ENCODE measurements at regions not wholly inside any gene's neighbourhood (a gene's known extent, or its start where the extent isn't known, plus 50 kb on each side); places are given as distances from the start of the nearest gene placed in this dataset.
"Not testable (repeated sequence)": the region's sequence is repeated elsewhere in the genome, so short reads cannot be mapped to it uniquely, and the experiment has no call there.

DNA sequence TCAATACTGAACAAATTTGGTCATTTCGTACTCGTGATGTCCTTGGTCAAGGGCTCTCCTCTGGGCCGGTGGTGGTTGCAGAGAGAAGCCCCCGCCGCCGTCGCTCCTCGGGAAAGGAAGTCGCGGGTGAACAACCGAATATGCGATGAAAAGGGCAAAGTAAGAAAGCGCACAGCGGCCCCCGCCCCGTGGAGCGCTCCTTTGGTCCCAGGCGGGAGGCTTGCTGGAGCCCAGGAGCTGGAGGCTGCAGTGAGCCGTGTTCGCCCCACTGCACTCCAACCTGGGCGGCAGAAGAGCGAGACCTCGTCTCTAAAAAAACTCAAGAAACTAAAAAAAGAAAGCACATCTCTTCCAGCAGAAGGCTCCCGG lies 108.4 kb upstream of the LARP1 start:
- peaks cover 15% of the 10 kb centered on the region for H3K4me1 Mint-ChIP-seq (ENCODE audit: low read depth)
- peak overlapping the region; percentile 68 for H3K4me3 Mint-ChIP-seq
- H3K27me3 Mint-ChIP-seq (ENCODE audit: low read depth) = peaks cover 19% of the 10 kb centered on the region
- DNase-seq (no peak), ATAC-seq (peak; percentile 32 to 49)
- H3K36me3 Mint-ChIP-seq (ENCODE audit: insufficient read depth) = peaks cover 4% of the 10 kb centered on the region
- H3K9me3 Mint-ChIP-seq = peaks cover 14% of the 10 kb centered on the region

DNA sequence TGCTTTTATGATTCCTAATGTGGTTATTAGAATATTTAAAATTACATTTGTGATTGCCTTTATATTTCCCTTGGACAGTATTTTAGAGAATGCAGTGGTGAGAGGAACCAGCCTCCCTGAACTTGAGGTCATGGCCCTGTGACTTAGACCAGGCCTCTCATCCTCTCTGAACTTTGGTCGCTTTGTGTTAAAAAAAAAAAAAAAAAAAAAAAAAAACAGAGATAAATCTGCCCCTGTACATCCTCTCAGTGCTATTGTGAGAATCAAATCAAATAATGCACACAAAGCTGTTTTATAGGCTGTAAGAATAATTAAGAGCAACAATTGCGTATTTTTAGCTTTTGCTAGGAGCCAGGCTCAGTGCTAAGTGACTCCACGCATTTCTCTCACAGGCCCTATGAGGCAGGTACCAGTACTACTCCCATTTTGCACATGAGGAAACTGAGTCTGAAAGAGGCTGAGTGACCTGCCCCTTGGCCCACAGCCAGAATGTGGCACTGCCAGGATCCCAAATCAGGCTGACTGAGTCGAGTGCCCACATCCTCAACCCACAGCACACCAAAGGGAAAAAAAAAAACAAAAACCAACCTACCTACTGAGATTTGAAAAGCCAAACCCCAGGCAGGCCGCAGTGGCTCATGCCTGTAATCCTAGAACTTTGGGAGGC lies 110.3 kb upstream of the LARP1 start:
- DNase-seq (no peak), ATAC-seq (no peak)
- H3K27me3 Mint-ChIP-seq (ENCODE audit: low read depth) = peaks cover 19% of the 10 kb centered on the region
- H3K9me3 Mint-ChIP-seq = peaks cover 14% of the 10 kb centered on the region
- H3K4me1 Mint-ChIP-seq (ENCODE audit: low read depth) = peaks cover 15% of the 10 kb centered on the region
- no peak overlapping the region for H3K4me3 Mint-ChIP-seq
- peaks cover 4% of the 10 kb centered on the region for H3K36me3 Mint-ChIP-seq (ENCODE audit: insufficient read depth)

DNA sequence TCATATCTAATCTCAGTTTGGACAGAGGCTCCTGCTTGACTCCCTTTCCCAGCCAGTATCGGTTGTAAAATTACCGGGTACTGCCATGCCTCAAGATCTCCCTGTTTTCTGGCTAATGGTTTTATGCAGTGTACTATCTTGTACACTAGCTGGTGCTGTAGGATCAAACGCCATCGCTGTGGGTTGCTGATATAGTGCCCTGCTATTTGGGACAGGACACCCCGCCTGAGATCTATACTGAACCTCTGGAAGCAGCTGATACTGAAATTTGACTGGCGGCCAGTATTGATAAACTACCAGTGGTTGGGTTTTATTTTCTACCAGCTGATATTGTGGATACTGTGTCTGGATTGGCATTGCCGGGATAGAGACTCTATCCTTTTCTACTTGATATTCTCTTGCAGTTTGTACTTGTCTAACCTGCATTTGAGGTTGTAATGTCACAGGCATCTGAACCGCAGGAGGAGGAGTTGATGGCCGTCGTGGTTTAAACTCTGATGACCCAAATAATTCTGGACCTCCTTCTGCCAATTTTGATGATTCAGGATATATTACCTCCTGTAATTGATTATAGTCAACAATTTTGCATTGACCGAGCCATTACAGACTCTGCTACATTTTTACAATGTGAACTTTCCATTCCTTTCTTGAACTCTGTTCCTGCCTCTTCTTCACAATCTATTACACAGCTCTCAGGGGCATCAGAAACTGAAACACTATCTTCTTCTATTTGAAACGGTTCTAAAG lies 112.5 kb upstream of the LARP1 start:
- no peak for ATAC-seq
- peaks cover 14% of the 10 kb centered on the region for H3K9me3 Mint-ChIP-seq

DNA sequence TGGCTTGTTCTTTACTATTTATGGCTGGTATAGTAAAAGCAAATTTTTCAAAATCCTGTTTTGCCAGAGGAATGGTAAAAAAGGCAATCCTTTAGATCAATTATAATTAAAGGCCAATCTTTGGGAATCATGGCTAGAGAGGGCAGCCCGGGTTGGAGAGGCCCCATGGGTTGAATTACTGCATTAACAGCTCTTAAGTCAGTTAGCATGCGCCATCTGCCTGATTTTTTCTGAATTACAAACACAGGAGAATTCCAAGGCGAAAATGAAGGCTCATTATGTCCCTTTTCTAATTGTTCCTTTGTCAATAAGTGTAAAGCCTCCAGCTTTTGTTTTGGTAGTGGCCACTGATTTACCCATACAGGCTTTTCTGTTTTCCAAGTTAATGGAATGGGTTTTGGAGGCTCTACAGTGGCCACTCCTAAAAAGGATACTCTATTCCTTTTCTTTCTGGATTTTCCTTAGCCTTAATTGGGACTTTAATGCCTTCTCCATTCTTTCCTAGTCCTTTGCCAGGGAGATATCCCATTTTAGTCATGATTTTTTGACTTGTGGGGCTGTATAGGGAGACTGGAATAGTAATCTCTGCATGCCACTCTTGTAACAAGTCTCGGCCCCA lies 114.9 kb upstream of the LARP1 start:
- not testable (repeated sequence) for H3K27me3 Mint-ChIP-seq (ENCODE audit: low read depth); DNase-seq; ATAC-seq; H3K4me3 Mint-ChIP-seq; H3K4me1 Mint-ChIP-seq (ENCODE audit: low read depth); H3K36me3 Mint-ChIP-seq (ENCODE audit: insufficient read depth)
- peaks cover 14% of the 10 kb centered on the region for H3K9me3 Mint-ChIP-seq

More for the DNA sequence above, 112.5 kb upstream of the LARP1 start:
- peaks cover 12% of the 10 kb centered on the region for H3K4me1 Mint-ChIP-seq (ENCODE audit: low read depth)
- H3K4me3 Mint-ChIP-seq = no peak overlapping the region
- no peak for DNase-seq
- H3K27me3 Mint-ChIP-seq (ENCODE audit: low read depth) = peaks cover 14% of the 10 kb centered on the region
- H3K36me3 Mint-ChIP-seq (ENCODE audit: insufficient read depth) = peaks cover 4% of the 10 kb centered on the region

DNA sequence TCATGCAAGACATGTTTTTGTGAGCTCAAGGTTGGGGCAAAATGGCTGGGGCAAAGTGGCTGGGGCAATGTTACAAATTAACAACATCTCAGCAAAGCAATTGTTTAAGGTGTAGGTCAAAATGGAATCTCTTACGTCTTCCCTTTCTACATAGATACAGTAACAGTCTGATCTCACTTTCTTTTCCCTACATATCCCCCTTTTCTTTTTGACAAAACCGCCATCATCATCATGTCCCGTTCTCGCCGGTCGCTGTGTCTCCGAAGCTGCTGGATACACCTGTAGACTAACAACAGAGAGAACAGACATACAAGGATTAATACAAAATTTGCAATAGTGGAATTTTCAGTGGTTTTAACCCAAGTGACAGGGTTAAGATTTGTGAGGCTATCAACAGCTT lies 118.4 kb upstream of the LARP1 start:
- not testable (repeated sequence) for DNase-seq; H3K9me3 Mint-ChIP-seq; ATAC-seq; H3K4me3 Mint-ChIP-seq; H3K4me1 Mint-ChIP-seq (ENCODE audit: low read depth); H3K36me3 Mint-ChIP-seq (ENCODE audit: insufficient read depth); H3K27me3 Mint-ChIP-seq (ENCODE audit: low read depth)

DNA sequence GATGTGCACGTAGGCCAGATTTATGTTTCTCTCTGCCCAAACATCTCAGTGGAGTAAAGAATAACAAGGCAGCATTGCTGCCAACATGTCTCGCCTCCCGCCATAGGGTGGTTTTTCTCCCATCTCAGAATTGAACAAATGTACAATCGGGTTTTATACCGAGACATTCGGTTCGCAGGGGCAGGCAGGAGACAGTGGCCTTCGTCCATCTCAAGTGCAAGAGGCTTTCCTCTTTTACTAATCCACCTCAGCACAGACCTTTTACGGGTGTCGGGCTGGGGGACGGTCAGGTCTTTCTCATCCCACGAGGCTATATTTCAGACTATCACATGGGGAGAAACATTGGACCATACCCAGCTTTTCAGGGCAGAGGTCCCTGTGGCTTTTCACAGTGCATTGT lies 118.9 kb upstream of the LARP1 start:
- H3K36me3 Mint-ChIP-seq (ENCODE audit: insufficient read depth); DNase-seq; H3K9me3 Mint-ChIP-seq; ATAC-seq; H3K4me3 Mint-ChIP-seq; H3K27me3 Mint-ChIP-seq (ENCODE audit: low read depth); H3K4me1 Mint-ChIP-seq (ENCODE audit: low read depth): not testable (repeated sequence)

DNA sequence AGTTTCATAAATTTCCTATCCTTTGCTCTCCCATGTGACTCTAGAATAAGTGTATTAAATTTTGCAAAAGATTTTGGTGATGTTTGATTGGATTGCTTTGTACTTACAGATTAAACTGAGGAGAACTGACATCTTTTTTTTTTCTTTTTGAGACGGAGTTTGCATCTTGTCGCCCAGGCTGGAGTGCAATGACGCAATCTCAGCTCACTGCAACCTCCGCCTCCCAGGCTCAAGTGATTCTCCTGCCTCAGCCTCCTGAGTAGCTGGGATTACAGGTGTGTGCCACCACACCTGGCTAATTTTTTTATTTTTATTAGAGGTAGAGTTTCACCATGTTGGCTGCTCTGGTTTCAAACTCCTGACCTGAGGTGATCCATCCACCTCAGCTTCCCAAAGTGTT lies 121.4 kb upstream of the LARP1 start:
- not testable (repeated sequence) for H3K36me3 Mint-ChIP-seq (ENCODE audit: insufficient read depth)

DNA sequence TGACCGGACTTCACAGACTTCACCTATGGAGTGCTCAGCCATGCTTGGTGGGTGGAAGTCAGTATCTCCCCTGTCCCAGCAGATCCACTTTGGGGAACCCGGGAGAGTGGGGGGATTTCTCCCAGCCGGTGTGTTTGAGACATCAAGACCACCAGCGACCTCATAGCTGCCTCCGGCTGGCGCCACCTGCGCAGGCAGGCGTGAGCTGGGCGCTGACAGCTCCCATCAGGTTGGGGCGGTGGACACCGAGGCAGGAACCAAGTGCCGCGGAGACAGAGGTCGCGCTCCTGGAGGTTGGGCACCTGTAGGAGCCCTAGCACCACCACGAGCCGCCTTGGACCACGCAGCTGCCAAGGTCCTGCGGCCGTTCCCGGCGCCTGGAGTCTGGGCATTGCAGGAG lies 124.0 kb upstream of the LARP1 start:
- Mint-ChIP-seq H3K27me3 (ENCODE audit: low read depth) (peaks cover 2% of the 10 kb centered on the region), H3K4me1 (ENCODE audit: low read depth) (no peaks in the 10 kb centered on the region), H3K36me3 (ENCODE audit: insufficient read depth) (no peaks in the 10 kb centered on the region), H3K9me3 (no peaks in the 10 kb centered on the region), H3K4me3 (no peak overlapping the region)
- ATAC-seq (no peak), DNase-seq (no peak)

More for the DNA sequence above, 121.4 kb upstream of the LARP1 start:
- H3K4me3 Mint-ChIP-seq; ATAC-seq; DNase-seq; H3K4me1 Mint-ChIP-seq (ENCODE audit: low read depth); H3K27me3 Mint-ChIP-seq (ENCODE audit: low read depth); H3K9me3 Mint-ChIP-seq: not testable (repeated sequence)

DNA sequence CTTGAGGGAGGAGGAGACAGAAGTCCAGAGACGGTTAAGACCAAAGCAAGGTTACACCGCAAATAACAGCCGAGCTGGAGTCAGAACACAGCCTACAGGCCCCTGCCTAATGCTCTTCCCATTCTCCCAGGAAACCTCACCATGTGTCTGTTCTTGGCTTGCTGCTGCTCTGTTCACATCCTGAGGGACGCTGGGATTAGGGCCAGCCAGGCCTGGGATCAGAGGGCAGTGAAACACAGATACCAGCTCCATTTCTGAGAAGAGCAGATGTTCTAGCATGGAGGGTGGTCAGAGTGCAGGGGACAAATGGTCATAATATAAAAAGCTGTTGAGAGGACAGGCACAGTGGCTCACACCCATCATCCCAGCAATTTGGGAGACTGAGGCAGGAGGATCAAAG lies 124.8 kb upstream of the LARP1 start:
- Mint-ChIP-seq H3K9me3 (no peaks in the 10 kb centered on the region), H3K27me3 (ENCODE audit: low read depth) (no peaks in the 10 kb centered on the region), H3K4me3 (no peak overlapping the region), H3K4me1 (ENCODE audit: low read depth) (no peaks in the 10 kb centered on the region), H3K36me3 (ENCODE audit: insufficient read depth) (no peaks in the 10 kb centered on the region)
- ATAC-seq (no peak), DNase-seq (no peak)

DNA sequence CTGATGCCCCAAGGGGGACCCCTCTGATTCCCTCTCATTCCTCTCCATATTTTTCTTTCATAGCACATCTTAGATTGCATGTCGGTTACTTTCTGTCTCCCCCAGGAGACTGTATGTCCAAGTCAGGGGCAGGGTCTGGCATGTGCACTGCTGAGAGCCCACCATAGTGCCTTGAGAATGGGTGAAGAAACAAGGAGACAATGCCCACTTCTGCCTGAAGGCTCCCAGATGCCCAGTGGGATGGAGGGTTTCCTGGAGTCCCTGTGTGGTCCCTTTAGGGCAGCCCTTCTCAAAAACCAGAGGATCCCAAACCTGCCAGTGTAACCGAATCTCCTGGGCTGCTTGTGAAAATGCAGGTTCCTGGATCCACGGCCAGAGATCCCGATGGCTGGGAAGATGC lies 126.5 kb upstream of the LARP1 start:
- Mint-ChIP-seq H3K4me1 (ENCODE audit: low read depth) (no peaks in the 10 kb centered on the region), H3K9me3 (no peaks in the 10 kb centered on the region), H3K27me3 (ENCODE audit: low read depth) (no peaks in the 10 kb centered on the region), H3K4me3 (no peak overlapping the region), H3K36me3 (ENCODE audit: insufficient read depth) (no peaks in the 10 kb centered on the region)
- ATAC-seq (no peak), DNase-seq (no peak)

DNA sequence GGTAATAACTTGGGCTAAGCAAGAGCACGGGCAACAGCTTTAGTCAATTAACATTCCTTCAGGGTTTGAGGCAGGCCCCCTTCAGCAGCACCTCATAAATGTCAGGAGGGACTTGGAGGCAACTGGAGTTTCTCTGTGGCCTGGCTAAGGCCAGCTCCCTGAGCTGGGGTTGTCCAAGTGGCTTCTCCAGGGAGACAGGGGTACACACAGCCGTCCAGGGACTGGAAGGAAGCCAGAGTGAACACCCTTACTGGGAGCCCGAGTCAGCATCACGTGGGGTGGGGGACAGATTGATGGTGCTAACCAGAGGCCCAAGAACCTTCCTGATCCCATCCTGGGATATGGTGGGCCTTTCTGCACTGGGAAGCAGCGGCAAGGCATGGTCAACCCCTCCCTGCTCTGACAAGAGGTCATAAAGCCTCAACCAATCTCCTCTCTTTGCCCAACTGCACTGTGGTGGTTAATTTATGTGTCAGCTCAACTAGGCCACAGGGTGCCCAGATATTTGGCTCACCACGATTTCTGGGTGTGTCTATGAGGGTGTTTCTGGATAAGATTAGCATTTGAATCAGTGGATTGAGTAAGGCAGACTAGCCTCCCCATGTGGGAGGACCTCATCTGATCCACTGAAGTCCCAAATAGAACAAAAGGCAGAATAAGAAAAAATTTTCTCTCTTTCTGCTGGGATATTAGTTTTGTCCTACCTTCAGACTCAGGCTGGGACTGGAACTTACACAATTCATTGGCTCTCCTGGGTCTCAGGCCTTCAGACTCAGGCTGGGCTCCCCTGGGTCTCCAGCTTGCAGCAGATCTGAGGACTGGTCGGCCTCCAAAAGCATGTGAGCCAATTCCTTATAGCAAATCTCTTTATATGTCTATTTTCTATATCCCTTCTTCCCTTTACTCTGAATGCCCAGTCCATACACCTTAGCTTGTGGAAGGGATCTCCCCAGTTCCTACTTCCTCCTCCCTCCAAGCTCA lies 127.2 kb upstream of the LARP1 start:
- no peak for ATAC-seq
- peaks cover 2% of the 10 kb centered on the region for H3K27me3 Mint-ChIP-seq (ENCODE audit: low read depth)
- no peak overlapping the region for H3K4me3 Mint-ChIP-seq
- H3K4me1 Mint-ChIP-seq (ENCODE audit: low read depth) = no peaks in the 10 kb centered on the region
- no peak for DNase-seq
- no peaks in the 10 kb centered on the region for H3K36me3 Mint-ChIP-seq (ENCODE audit: insufficient read depth)
- H3K9me3 Mint-ChIP-seq = no peaks in the 10 kb centered on the region

DNA sequence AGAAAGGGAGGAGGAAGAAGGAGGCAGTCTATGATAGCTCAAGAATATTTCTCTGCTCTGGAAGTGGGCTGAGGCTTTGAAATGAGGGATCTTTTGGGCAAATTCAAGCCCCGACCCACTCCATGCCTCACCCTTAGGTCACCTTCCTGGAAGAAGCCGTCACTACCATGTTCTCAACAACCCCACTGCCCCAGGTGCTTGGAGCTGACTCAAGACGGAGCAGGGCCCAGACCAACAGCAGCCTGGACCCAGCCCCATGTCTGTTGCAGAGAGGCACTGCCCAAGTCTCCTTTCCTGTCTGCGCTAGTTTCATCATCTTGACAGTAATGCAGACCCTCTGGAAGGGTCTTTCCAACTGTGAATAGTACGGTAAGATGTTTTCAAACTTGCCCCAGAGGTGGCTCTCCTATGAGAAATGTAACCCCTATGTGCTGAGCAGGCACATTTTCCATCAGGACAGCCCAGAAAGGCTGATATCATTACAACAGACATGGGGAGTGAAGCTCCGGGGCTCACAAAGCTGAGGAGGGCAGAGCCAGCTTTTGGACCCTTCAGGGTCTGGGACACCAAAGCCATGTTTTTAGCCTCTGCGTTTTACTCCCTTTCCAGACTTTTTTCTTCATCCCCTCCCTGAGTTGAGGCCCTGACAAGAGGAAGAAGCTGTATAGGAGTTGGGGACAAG lies 128.2 kb upstream of the LARP1 start:
- no peaks in the 10 kb centered on the region for H3K9me3 Mint-ChIP-seq

DNA sequence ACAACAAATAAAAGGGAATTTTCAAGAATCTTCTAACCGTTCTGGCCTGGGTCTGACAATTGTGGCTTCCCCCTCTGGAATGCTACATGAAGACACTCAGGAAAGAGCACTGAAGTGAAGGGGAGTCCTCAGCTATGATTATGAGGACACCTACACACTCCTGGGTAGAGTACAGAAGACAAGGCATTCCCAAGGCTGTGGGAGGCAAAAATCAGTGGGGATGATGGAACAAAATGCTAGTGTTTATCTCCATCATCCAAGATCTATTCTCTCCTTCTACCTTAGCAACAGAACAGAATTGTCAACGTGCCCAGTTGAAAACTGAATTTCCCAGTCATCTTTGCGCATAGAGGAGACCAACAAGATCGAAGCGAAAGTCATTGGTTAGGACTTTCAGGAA lies 130.1 kb upstream of the LARP1 start:
- no peaks in the 10 kb centered on the region for H3K9me3 Mint-ChIP-seq
- peaks cover 3% of the 10 kb centered on the region for H3K27me3 Mint-ChIP-seq (ENCODE audit: low read depth)
- no peaks in the 10 kb centered on the region for H3K36me3 Mint-ChIP-seq (ENCODE audit: insufficient read depth)
- H3K4me1 Mint-ChIP-seq (ENCODE audit: low read depth) = no peaks in the 10 kb centered on the region
- ATAC-seq = no peak
- no peak overlapping the region for H3K4me3 Mint-ChIP-seq
- no peak for DNase-seq

More for the DNA sequence above, 128.2 kb upstream of the LARP1 start:
- no peak for DNase-seq
- no peaks in the 10 kb centered on the region for H3K4me1 Mint-ChIP-seq (ENCODE audit: low read depth)
- H3K36me3 Mint-ChIP-seq (ENCODE audit: insufficient read depth) = no peaks in the 10 kb centered on the region
- ATAC-seq = no peak
- H3K4me3 Mint-ChIP-seq = no peak overlapping the region
- H3K27me3 Mint-ChIP-seq (ENCODE audit: low read depth) = peaks cover 3% of the 10 kb centered on the region

DNA sequence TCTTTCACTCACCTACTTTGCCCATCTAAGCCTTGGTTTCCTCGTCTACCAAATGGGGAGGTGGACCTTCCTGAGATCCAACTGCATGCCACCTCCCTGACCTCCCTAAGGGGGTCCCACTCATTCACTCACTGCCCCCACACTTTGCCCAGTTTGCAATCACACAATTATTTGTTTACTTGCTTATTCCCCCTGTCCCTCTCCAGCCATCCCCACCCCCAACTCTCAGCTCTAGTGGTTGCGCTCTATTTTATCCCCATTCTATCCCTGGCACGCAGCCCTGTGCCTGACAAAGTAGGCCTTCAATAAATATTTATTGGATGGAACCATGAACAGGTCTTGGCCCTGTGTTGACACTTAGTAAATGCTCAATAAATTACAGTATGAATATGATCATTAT lies 130.8 kb upstream of the LARP1 start:
- ATAC-seq (no peak), DNase-seq (no peak)
- no peaks in the 10 kb centered on the region for H3K4me1 Mint-ChIP-seq (ENCODE audit: low read depth)
- H3K4me3 Mint-ChIP-seq = no peak overlapping the region
- H3K36me3 Mint-ChIP-seq (ENCODE audit: insufficient read depth) = no peaks in the 10 kb centered on the region
- peaks cover 3% of the 10 kb centered on the region for H3K27me3 Mint-ChIP-seq (ENCODE audit: low read depth)
- no peaks in the 10 kb centered on the region for H3K9me3 Mint-ChIP-seq

All from activated T-cell treated with anti-CD3 and anti-CD28 coated beads, Interleukin-2, amount 50 U/mL, for 4 hours (primary cell).